Fibroblast of skin of back (primary cell): ENCODE measurements at regions not wholly inside any gene's neighbourhood (a gene's known extent, or its start where the extent isn't known, plus 50 kb on each side); places are given as distances from the start of the nearest gene placed in this dataset.

ENCODE experiments used
- DNase-seq: peaks from one replicate; pipeline ENCODE4 v3.0.0-alpha.2; 2013

- DNase-seq = no peak
These were observed 164.1 kb downstream of the GLI2 start for GRCh38 chr2:120899771-120900170.

DNA sequence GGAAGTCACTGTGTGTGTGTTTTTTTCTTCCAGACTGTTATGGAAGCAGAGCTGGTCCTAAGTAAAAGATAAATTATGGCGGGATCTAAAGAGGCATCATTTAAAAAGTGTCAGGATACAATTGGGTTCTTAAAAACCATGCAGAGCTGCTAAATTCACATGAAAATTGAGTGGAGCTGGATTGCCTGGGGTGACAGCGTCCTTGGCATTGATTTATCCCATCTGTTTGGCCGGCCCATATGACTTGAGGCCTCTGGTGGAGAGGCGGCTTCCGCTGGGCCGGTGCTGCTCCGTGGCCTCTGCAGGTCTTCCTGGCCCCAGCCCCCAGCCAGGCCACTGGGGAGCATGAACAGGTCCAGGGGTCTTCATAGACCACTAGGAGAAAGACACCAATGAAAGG, 165.5 kb downstream of the GLI2 start:
- DNase-seq = no peak

GRCh38 chr2:120902592-120902991, 166.9 kb downstream of the GLI2 start:
- DNase-seq = no peak

DNA sequence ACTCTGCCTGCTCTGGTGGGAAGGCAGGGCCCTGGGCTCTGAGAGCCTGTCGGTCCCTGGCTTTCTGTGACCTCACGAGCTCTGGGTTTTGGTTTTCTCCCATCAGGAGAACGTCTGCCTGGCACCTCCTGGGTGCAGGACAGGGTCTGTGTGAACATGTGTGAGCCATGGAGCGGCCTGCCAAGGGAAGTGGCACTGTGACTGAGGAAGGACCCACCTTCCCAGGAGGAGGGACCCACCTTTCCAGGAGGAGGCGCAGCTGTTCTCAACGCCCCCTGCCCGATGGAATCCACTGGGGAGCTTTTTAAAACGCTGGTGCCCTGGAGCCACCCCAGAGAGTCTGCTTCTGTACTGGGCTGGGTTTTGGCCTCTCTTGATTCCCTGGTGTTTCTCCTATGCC, 168.7 kb downstream of the GLI2 start:
- no peak for DNase-seq

DNA sequence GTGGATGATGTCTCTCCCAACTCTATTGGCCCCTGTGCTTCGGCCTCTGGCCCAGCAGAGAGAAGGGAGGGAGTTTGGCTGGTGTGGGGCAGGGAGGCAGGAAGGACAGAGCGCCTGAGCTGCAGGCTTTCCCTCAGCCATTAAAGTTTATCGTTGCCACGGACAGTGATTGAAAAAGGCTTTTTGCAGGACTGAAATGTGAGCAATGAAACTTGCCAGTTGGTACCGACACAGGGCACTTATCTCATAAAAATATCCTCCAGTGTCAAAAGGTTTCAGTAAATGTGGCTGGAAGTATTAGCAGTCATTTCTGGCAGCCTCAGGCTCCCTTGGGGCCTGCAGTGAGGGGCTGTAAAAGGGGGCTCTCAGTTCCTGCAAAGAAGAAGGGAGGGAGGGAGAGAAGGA, 169.2 kb downstream of the GLI2 start:
- no peak for DNase-seq

- DNase-seq = no peak
These were observed 169.6 kb downstream of the GLI2 start for GRCh38 chr2:120905298-120905697.

DNA sequence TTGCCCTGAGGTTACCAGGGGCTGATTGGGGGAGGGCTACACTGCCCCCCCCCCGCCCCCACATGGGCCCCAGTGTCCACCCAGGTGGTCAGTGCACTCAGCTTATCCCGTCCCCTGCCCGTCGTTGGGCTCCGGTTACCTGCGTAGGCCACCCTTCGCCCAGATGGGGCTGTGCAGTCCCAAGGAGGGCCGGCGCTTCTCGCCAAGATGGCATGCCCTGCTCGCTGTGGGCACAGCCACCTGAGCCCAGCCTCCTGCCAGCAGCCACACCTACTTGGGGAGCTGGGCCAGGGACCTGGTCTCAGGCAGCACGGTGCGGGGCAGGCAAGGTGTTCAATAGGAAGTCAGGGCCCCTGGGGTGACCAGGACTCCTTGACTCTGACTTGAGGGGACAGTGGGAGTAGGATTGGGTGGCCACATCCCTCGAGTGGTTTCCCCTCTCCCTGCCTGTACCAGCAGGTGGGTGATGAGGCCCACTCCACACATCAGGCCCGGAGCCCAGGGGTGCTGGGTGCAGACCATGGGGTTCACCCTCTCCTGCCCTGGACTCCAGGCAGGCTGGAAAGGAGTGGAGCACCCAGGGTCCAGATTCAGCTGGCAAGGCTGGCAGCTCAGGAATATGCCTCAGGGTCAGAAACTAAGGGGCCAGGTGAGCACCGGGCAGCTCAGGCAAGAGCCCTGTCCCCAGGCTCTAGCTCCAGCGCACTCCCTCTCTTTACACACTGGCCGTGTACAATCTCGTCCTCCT, 170.3 kb downstream of the GLI2 start:
- no peak for DNase-seq

DNA sequence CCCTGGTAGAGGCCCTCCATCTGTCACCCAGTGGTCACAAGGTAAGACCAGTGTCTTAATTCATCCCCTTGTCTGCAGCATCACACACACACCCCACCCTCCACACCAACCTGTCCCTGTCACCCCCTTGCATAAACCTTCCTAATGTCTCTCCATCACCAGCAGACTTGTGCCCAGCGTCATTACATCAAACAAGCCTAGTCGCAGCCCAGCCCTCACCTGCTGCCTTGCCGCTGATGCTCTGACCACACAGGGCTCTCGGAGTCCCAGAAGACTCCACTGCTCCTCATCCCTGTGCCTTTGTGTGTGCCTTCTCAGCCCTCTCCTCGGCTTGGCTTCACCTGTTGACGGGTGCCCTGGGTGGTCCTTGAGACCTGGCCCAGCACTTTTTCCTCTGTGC, 171.2 kb downstream of the GLI2 start:
- DNase-seq = no peak

GRCh38 chr2:120907822-120908221, 172.2 kb downstream of the GLI2 start:
- DNase-seq = no peak

- DNase-seq = peak; percentile 43
These were observed 172.8 kb downstream of the GLI2 start for GRCh38 chr2:120908314-120908975.

DNA sequence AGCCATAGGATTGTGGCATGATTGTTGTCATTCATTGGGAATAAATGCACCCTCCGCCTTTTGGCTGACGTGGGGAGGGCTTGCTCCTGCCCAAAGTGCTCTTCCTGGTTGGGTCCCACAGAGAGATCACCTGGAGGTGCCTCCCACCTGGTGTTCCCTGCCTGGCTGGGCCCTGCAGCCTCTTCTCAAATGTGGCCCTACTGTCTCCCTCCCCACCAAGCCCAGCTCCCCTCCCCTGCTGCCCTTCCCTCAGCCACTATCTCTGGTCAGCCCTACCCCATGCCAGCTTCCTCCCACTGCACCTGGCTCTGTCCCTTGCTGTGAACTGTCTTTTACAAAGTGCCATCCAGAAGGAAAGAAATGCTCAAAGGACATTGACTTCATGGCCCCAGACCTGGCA, 173.4 kb downstream of the GLI2 start:
- DNase-seq = no peak

- no peak for DNase-seq
These were observed 174.5 kb downstream of the GLI2 start for GRCh38 chr2:120910164-120910563.

DNA sequence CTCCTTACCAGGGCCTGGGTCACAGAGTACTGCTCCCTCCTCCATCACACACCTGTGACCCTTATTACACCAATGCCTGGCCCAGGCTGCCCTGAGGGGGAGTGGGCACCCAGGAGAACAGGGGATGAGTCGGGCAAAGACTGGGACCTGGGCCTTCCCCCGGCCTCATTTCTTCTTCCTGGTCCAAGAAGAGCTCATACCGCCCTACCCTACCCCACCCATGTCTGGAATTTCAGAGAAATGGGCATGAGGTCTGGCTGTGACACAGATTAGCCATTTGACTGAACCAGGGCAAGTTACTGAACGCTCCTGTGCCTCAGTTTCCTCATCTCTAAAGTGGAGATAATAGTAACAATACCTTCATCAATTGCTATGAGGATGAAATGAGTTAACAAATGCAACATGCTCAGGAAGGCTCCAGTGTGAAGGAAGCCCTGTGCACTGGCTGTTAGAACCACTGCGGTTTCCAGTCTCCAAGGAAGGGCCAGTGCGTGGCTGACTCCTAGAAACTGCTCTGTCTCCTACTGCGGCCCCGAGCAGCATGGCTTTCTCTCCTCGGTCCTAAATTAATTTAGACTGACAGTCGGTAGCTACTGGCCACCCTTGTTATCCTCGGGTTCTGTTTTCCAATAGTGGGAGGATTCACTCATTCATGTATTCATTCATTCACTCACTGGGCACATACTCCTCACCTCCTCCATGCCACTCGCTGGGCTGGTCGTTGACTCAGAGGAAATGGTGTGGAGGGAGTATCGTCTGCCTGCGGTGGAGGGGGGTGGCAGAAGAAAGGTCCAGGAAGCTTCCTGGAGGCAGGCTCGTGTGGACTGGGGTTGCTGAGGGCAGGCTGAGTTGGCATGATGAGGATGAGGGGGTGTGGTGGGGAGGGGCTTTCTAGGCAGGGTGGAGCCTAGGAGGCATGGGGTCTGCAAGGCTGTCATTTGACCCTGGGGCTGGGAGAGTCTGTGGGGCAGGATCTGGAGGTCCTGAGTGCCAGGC, 175.6 kb downstream of the GLI2 start:
- DNase-seq = peak; percentile 77

DNA sequence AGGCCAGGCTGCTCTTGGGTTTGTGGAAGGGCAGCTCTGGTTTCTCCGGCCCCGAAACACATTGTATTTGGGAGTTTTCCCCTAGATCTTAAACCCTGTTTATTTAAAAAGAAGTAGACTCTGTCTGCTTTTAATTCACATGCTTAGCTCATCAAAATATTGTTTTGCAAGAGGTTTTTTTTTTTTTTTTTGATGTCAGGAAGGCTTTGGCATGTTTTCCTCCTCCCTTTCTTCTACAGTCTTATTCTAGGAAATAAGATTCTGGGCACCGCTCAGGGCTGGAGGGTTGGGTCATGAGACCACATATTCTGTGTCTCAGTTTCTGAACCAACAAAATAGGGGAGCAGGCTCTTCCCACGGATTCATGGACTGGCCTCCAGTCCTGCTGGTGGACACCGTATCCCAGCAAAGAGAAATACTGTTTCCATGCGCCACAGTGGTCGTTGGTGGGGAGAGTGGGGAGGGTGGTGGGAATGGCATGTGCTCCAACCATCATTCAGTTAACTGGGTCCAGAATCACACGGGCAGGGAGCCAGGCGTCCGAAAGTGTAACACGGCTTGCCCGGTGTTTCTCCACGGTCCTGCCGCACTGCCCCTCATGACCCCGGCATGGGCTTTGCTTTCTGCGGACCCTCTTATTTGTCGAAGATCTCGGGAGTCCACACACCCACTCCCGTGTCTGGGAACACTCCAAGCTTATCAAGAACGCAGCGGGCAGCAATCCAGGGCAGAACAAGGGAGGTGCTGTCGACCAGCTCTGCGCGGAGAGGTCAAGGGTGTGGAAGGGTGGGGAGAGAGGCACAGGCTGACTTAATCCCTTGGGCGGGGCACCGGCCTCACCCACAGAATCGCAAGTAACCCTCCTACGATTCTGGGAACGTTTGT, 176.7 kb downstream of the GLI2 start:
- DNase-seq = peak; percentile 47

- DNase-seq = no peak
These were observed 178.5 kb downstream of the GLI2 start for GRCh38 chr2:120913972-120914838.

GRCh38 chr2:120914839-120915521, 179.3 kb downstream of the GLI2 start:
- peak; percentile 97 for DNase-seq

DNA sequence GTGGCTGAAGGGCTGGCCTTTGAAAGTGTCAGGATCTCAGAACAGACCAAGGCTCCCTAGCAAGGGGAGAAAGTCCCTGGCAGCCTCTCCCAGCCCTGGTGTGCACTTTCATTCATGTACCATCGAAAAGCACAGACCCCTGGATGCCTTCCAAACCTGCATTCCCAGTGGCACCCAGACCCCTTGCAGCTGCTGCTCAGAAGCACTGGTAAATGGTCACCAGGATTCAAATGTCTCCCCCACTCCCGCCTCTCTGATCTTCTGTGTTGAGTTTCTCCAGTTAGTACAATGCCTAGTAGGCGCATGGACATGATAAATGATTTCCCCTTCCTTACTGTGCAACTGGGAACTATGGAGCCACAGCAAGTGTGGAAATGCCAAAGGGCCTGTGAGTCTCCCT, 180.0 kb downstream of the GLI2 start:
- DNase-seq = no peak

- DNase-seq = no peak
These were observed 180.8 kb downstream of the GLI2 start for GRCh38 chr2:120916446-120916845.

GRCh38 chr2:120917886-120918285, 182.2 kb downstream of the GLI2 start:
- DNase-seq = no peak

DNA sequence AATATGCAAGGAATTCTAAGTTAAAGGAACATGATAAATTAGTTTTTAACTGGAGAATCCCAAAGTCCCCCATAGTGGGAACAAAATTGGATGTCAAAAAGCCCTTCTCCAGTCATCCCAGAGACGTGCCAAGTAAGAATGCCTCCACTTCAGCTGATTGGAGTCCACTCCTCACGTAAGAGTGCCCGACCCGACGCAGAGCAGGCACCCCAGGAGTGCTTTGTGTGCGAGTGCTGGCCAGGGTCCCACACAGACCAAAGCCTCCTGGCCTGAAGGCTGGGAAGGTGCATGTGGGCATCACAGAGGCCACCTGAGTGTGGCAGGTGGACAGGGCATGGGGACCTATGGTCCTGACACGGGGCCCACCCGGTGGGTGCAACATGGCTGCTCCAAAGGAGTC, 183.5 kb downstream of the GLI2 start:
- no peak for DNase-seq
